ENCODE measurements at regions not wholly inside any gene's neighbourhood (a gene's known extent, or its start where the extent isn't known, plus 50 kb on each side); places are given as distances from the start of the nearest gene placed in this dataset.

DNA sequence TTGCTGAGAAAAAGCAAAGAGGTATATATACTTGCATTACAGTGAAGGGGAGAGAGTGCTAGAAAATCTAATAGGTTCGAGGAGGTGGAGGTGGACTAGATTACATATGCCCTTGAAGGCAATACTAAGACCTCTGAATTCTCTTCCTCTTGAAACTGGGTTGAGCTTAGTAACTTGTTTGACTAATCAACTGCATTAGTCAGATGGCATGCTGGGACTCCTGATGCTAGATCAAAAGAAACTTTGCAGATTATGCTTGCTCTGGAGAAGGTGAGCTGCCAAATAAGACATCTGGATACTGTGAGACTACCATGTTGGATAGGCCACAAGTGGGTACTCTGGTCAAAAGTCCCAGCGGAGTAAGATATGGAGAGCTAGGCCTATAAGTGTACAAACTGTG lies 331.3 kb downstream of the KLF5 start:
- in situ Hi-C loops (cut with MboI; ENCODE audit: low pct_unique_long_range_greater_than_20kb, low sequenced_read_pairs, unreplicated experiment): no loop called here
- DNase-seq (ENCODE audit: low spot score): no peak
- TF ChIP-seq, protein P1, sequence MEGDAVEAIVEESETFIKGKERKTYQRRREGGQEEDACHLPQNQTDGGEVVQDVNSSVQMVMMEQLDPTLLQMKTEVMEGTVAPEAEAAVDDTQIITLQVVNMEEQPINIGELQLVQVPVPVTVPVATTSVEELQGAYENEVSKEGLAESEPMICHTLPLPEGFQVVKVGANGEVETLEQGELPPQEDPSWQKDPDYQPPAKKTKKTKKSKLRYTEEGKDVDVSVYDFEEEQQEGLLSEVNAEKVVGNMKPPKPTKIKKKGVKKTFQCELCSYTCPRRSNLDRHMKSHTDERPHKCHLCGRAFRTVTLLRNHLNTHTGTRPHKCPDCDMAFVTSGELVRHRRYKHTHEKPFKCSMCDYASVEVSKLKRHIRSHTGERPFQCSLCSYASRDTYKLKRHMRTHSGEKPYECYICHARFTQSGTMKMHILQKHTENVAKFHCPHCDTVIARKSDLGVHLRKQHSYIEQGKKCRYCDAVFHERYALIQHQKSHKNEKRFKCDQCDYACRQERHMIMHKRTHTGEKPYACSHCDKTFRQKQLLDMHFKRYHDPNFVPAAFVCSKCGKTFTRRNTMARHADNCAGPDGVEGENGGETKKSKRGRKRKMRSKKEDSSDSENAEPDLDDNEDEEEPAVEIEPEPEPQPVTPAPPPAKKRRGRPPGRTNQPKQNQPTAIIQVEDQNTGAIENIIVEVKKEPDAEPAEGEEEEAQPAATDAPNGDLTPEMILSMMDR (IDR thresholded peaks at IDR 0.05; ENCODE audit: extremely low read depth, insufficient read depth, missing control alignments): no peak

GRCh38 chr13:73388586-73388985 lies 329.8 kb downstream of the KLF5 start:
- TF ChIP-seq, protein P1 (IDR thresholded peaks at IDR 0.05; ENCODE audit: extremely low read depth, insufficient read depth, missing control alignments): no peak
- no peak for DNase-seq (ENCODE audit: low spot score)
- in situ Hi-C loops (cut with MboI; ENCODE audit: low pct_unique_long_range_greater_than_20kb, low sequenced_read_pairs, unreplicated experiment): no loop called here

DNA sequence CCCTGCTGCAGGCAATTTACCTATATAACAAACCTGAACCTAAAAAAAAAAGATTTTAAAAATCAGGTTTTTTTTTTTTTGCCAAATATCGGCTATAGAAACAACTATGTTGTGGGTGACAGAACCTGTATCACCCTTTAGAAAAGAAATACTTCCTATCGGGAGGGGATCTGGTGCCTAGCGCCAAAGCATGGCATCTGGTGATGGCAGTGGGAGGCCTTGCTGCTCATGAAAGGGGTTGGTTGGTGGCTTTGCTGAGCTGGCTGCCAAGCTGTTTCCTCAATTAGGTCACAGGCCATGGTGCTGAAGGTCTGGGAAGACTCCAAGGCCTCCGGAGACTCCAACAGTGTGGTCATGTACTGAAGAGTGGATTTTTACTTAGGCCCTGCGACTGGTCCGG lies 328.5 kb downstream of the KLF5 start:
- DNase-seq (ENCODE audit: low spot score): no peak
- in situ Hi-C loops (cut with MboI; ENCODE audit: low pct_unique_long_range_greater_than_20kb, low sequenced_read_pairs, unreplicated experiment): no loop called here
- TF ChIP-seq, protein P1 (IDR thresholded peaks at IDR 0.05; ENCODE audit: extremely low read depth, insufficient read depth, missing control alignments): no peak

DNA sequence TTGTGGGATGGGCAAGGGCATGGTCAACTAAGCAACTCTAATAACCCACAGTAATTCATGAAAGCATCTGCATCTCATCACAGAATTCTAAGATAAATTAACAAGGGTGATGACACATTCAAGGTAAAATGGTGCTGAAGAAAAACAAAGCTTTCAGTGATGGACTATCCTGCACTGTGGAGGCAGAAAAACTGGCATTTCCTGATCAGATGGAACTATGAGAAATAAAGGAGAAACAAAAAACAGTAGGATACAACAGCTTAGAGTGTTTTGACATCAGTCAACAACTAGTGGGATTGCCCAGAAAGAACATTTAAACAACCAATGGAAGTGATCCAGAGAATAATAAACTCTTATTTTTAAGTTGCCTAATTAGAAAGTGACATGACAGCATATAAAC lies 327.0 kb downstream of the KLF5 start:
- in situ Hi-C loops (cut with MboI; ENCODE audit: low pct_unique_long_range_greater_than_20kb, low sequenced_read_pairs, unreplicated experiment): no loop called here
- TF ChIP-seq, protein P1 (IDR thresholded peaks at IDR 0.05; ENCODE audit: extremely low read depth, insufficient read depth, missing control alignments): no peak
- no peak for DNase-seq (ENCODE audit: low spot score)

GRCh38 chr13:73372666-73373627 lies 314.1 kb downstream of the KLF5 start:
- in situ Hi-C loops (cut with MboI; ENCODE audit: low pct_unique_long_range_greater_than_20kb, low sequenced_read_pairs, unreplicated experiment): no loop called here
- TF ChIP-seq, protein P1 (IDR thresholded peaks at IDR 0.05; ENCODE audit: extremely low read depth, insufficient read depth, missing control alignments): no peak
- DNase-seq (ENCODE audit: low spot score): no peak

DNA sequence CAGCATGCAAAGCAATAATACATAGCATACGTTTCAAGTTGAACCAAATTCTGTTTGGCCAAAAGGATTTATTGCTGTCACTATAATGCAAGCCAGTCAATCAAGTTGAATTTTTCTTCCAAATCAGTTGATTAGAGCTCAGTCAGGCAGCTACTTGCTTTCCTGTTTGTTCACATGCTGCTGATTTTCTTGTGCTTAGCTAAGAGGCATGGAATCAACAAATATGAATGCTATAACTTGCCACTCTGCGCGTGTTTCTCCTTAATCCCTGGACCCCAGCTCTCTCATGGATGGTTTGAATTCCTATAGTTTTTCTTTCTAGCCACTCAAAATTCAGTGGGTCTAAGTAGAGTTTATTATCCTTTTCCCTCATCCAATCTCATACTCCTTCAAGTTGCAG lies 311.3 kb downstream of the KLF5 start:
- DNase-seq (ENCODE audit: low spot score): no peak
- in situ Hi-C loops (cut with MboI; ENCODE audit: low pct_unique_long_range_greater_than_20kb, low sequenced_read_pairs, unreplicated experiment): no loop called here
- TF ChIP-seq, protein P1 (IDR thresholded peaks at IDR 0.05; ENCODE audit: extremely low read depth, insufficient read depth, missing control alignments): no peak
